CD4-positive, alpha-beta T cell (primary cell): ENCODE measurements at regions not wholly inside any gene's neighbourhood (a gene's known extent, or its start where the extent isn't known, plus 50 kb on each side); places are given as distances from the start of the nearest gene placed in this dataset.

Experiments used
- ATAC-seq: fragments of 200-7000 bp; cut with Tn5 transposase; one replicate; pipeline ENCODE4 v1.10.0; 2022; ENCODE audit warnings: mild to moderate bottlenecking; ENCODE audit not compliant: poor library complexity
- CTCF ChIA-PET: fragments of 350-600 bp; sonication (Branson Sonifier 250); formaldehyde crosslinking; loops from one replicate; lab custom pipeline; 2021; ENCODE audit warnings: antibody characterized with exemption, inconsistent platforms; lab: Charles Lee
- POLR2A ChIA-PET: fragments of 350-600 bp; sonication (Branson Sonifier 250); formaldehyde crosslinking; loops from one replicate; lab custom pipeline; 2021; ENCODE audit warnings: antibody characterized with exemption, inconsistent platforms; lab: Charles Lee
- DNase-seq, 14 experiments: peaks; one replicate each; pipeline ENCODE4 v3.0.0-alpha.2; 2013 to 2020; ENCODE audit warnings: mixed read lengths in 2 of 14
- H3K27ac ChIP-seq, 2 donors: one replicate each; pipeline versions ENCODE4 v1.5.1 to v1.7.0; 2013; ENCODE audit warnings: low read length in 2 of 2, low read depth in 1 of 2, mild to moderate bottlenecking in 1 of 2
- H3K27me3 ChIP-seq, 2 experiments: 1 replicate in 1 of 2; 2 replicates in 1 of 2; pipeline versions ENCODE4 v1.6.1 to v1.7.0; 2013; ENCODE audit warnings: low read length in 2 of 2, control low read depth in 1 of 2, mild to moderate bottlenecking in 1 of 2, moderate library complexity in 1 of 2; ENCODE audit not compliant: insufficient read depth in 2 of 2, control insufficient read depth in 1 of 2
- H3K36me3 ChIP-seq: one replicate; pipeline ENCODE4 v1.6.1; 2013; ENCODE audit warnings: low read length, control low read depth; ENCODE audit not compliant: insufficient read depth
- H3K4me1 ChIP-seq: one replicate; pipeline ENCODE4 v1.6.1; 2013; ENCODE audit warnings: low read length, control low read depth; ENCODE audit not compliant: insufficient read depth
- H3K4me3 ChIP-seq: one replicate; pipeline ENCODE4 v1.5.1; 2013; ENCODE audit warnings: mild to moderate bottlenecking, low read length, moderate library complexity
- H3K9me3 ChIP-seq, 2 experiments: 1 replicate in 1 of 2; 2 replicates in 1 of 2; pipeline versions ENCODE4 v1.6.1 to v1.7.0; 2013; ENCODE audit warnings: low read length in 2 of 2, mild to moderate bottlenecking in 2 of 2, control low read depth in 1 of 2, moderate library complexity in 1 of 2; ENCODE audit not compliant: control insufficient read depth in 1 of 2, insufficient read depth in 1 of 2
- H3K27ac Mint-ChIP-seq: one replicate; pipeline ENCODE4 v1.8.0; 2020; ENCODE audit warnings: mixed read lengths
- H3K27me3 Mint-ChIP-seq: one replicate; pipeline ENCODE4 v1.8.0; 2021; ENCODE audit warnings: mixed read lengths
- H3K36me3 Mint-ChIP-seq: one replicate; pipeline ENCODE4 v1.8.0; 2021; ENCODE audit warnings: low read depth, mixed read lengths
- H3K4me1 Mint-ChIP-seq: one replicate; pipeline ENCODE4 v1.8.0; 2021; ENCODE audit warnings: low read depth, mixed read lengths
- H3K4me3 Mint-ChIP-seq: one replicate; pipeline ENCODE4 v1.8.0; 2020; ENCODE audit warnings: mild to moderate bottlenecking, mixed read lengths
- H3K9me3 Mint-ChIP-seq: one replicate; pipeline ENCODE4 v1.8.0; 2020; ENCODE audit warnings: mixed read lengths
- intact Hi-C, 2 experiments: fragments of 100-400 bp; cut with DNase I in 1 of 2; cut with micrococcal nuclease in 1 of 2; formaldehyde crosslinking; loops; one replicate each; pipeline versions ENCODE4 v1.15.1 to v1.9.0; 2023 to 2025; cut with DNase I, micrococcal nuclease
- TF ChIP-seq, protein P1 (sequence below): fragments of 200-600 bp; IDR thresholded peaks from one replicate; pipeline ENCODE4 v1.8.0; 2022; ENCODE audit warnings: antibody characterized with exemption, mild to moderate bottlenecking

DNA sequence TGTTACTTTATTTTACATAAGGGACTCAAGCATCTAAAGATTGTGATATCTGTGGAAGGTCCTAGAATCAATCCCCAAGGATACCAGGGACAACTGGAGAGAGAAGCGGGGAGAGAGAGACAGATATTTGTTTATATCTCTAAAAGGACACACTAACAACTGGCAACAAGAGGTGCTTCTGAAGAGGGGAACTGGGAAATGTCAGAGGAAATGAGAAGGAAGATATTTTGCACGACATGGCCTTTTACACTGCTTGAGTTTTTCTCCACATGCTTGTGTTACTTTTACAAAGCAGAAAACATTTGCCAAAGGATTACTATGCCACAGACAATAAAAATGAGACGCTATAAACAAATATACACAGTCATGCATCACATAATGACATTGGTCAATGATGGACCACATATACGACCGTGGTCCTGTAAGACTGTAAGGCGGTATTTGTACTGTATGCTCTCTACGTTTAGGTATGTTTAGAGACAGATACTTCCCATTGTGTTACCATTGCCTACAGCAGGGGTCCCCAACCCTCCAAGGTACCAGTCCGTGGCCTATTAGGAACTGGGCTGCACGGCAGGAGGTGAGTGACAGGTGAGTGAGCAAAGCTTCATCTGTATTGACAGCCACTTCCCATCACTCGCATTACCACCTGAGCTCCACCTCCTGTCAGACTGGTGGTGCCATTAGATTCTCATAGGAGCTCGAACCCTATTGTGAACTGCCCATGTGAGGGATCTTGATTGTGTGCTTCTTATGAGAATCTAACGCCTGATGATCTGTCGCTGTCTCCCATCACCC is 64.6 kb upstream of the PTPN1 start:
- Mint-ChIP-seq H3K9me3 (no peaks in the 10 kb centered on the region), H3K4me3 (no peak overlapping the region), H3K27ac (no peak overlapping the region), H3K36me3 (no peaks in the 10 kb centered on the region), H3K4me1 (no peaks in the 10 kb centered on the region), H3K27me3 (peaks cover 17% of the 10 kb centered on the region)
- TF ChIP-seq, protein P1, sequence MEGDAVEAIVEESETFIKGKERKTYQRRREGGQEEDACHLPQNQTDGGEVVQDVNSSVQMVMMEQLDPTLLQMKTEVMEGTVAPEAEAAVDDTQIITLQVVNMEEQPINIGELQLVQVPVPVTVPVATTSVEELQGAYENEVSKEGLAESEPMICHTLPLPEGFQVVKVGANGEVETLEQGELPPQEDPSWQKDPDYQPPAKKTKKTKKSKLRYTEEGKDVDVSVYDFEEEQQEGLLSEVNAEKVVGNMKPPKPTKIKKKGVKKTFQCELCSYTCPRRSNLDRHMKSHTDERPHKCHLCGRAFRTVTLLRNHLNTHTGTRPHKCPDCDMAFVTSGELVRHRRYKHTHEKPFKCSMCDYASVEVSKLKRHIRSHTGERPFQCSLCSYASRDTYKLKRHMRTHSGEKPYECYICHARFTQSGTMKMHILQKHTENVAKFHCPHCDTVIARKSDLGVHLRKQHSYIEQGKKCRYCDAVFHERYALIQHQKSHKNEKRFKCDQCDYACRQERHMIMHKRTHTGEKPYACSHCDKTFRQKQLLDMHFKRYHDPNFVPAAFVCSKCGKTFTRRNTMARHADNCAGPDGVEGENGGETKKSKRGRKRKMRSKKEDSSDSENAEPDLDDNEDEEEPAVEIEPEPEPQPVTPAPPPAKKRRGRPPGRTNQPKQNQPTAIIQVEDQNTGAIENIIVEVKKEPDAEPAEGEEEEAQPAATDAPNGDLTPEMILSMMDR, result no peak
- CTCF ChIA-PET, result no interaction called here
- Histone ChIP-seq H3K27ac (no peak overlapping the region), H3K4me1 (no peaks in the 10 kb centered on the region), H3K4me3 (no peak overlapping the region), H3K27me3 (peaks cover 0 to 9% of the 10 kb centered on the region in 2 experiments), H3K36me3 (no peaks in the 10 kb centered on the region), H3K9me3 (peaks cover 0 to 7% of the 10 kb centered on the region in 2 experiments)
- DNase-seq (no peak), ATAC-seq (no peak)
- intact Hi-C loops, result no loop called here
- POLR2A ChIA-PET, result no interaction called here

DNA sequence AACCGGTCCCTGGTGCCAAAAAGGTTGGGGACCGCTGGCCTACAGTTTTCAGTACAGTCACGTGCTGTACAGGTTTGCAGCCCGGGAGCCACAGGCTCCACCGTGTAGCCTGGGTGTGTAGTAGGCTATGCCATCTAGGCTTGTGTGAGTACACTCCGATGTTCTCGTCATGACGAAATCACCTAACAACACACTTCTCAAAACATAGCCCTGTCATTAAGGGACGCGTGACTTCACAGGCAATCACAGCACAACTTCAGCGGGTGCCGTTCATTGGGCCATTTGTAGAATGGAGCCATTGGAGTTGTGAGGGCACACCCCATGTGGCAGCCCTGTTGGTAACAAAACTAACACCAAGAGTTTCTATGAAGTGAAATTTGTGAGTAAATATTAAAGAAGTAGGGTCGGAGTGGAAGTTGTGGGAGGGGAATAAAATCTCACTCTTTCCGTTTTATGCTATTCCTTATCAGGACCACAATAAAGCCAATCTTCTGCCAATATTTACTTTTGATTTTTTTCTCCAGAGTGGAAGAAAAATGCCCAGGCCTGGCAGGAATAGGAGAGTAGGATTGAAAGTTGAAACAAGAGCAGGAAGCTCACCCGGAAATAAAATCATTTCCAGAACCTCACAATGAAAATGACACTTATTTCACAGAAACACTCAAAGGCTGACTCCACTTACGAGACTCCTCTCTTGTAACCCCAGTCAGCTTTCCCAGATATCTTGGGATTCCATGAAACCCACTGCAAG is 63.7 kb upstream of the PTPN1 start:
- Mint-ChIP-seq H3K27ac (no peak overlapping the region), H3K36me3 (no peaks in the 10 kb centered on the region), H3K9me3 (no peaks in the 10 kb centered on the region), H3K27me3 (peaks cover 26% of the 10 kb centered on the region), H3K4me3 (no peak overlapping the region), H3K4me1 (no peaks in the 10 kb centered on the region)
- H3K27ac ChIP-seq, result no peak overlapping the region
- peaks cover 0 to 7% of the 10 kb centered on the region in 2 experiments for H3K9me3 ChIP-seq
- H3K4me1 ChIP-seq, result peaks cover 5% of the 10 kb centered on the region
- ChIA-PET POLR2A (no interaction called here), CTCF (no interaction called here)
- TF ChIP-seq, protein P1, result no peak
- H3K36me3 ChIP-seq, result no peaks in the 10 kb centered on the region
- intact Hi-C loops, result no loop called here
- DNase-seq, result peak in 1 of 14 experiments; percentile 36
- ATAC-seq, result no peak
- H3K4me3 ChIP-seq, result no peak overlapping the region
- peaks cover 0 to 9% of the 10 kb centered on the region in 2 experiments for H3K27me3 ChIP-seq

DNA sequence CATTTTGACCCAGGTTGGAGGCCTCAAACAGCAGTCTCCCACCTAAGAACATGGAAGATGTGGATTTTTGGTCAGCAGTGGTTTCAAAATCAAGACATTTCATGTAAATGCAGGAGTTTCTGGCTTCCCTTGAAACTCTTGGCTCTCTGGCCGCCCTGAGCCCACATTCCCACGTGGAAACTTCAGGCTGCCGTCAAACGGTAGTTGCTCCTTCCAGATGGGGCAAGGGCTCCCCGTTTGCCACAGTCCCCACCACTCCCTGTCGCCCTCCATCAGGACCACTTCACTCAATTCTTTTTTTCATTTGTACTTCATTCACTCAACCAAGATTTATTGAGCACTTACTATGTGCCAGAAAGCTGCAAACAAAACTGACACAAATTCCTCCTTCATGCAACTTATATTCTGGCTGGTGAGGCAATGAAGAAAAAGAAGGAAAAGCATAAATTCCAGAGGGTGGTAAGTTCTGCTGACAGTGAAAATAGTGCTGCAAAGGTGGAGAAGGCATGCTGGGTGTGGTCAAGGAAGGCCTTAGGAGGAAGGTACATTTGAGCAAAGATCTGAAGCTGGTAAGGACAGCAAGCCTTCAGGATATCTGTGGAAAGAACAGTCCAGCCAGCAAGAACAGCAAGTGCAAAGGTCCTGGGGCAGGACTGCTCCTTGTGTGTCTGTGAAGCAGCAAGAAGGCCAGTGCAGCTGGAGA is 62.9 kb upstream of the PTPN1 start:
- H3K27me3 ChIP-seq, result peaks cover 0 to 9% of the 10 kb centered on the region in 2 experiments
- H3K9me3 ChIP-seq, result peaks cover 0 to 7% of the 10 kb centered on the region in 2 experiments
- DNase-seq, result no peak
- H3K4me3 ChIP-seq, result no peak overlapping the region
- no peak overlapping the region for H3K27ac ChIP-seq
- CTCF ChIA-PET, result interaction anchor here (0.7 kb wide), 1 partner anchor 245 kb away, joined by 3 read pairs; no protein-coding TSS in a partner anchor
- Mint-ChIP-seq H3K27ac (no peak overlapping the region), H3K36me3 (no peaks in the 10 kb centered on the region), H3K4me1 (no peaks in the 10 kb centered on the region), H3K4me3 (no peak overlapping the region), H3K9me3 (no peaks in the 10 kb centered on the region), H3K27me3 (peaks cover 30% of the 10 kb centered on the region)
- POLR2A ChIA-PET, result no interaction called here
- H3K36me3 ChIP-seq, result no peaks in the 10 kb centered on the region
- TF ChIP-seq, protein P1, result no peak
- intact Hi-C loops, result no loop called here
- peaks cover 5% of the 10 kb centered on the region for H3K4me1 ChIP-seq
- no peak for ATAC-seq
